ENCODE measurements at regions not wholly inside any gene's neighbourhood (a gene's known extent, or its start where the extent isn't known, plus 50 kb on each side); places are given as distances from the start of the nearest gene placed in this dataset.
"Not testable (repeated sequence)": the region's sequence is repeated elsewhere in the genome, so short reads cannot be mapped to it uniquely, and the experiment has no call there.

DNA sequence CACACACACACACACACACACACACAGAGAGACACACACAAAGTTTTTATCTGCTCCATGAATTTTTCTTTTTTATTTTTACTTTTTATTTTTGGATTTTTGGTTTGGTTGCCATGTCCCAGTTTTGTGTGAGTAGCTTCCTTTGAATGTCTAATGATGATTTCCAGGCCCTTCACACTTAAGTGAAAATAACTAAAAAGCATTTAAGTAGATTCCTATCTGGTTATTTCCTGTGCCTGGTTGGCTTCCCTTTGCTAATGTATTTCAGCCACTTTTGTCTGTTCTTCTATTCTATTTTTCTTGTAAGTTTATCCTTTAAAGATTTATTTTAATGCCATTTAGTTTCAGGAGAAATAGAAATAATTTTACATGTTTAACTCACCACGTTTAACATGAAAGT lies 755.4 kb downstream of the SLC6A15 start:
- Histone ChIP-seq H3K4me3 (ENCODE audit: low read depth, low read length) (no peak overlapping the region), H3K27ac (ENCODE audit: low read depth, low read length) (no peak overlapping the region), H3K9me3 (ENCODE audit: control insufficient read depth, insufficient read depth, low read length) (peaks cover 8% of the 10 kb centered on the region; the same call in 1 of the 2 replicates), H3K27me3 (ENCODE audit: control insufficient read depth, insufficient read depth, low read length) (no peaks in the 10 kb centered on the region)
- CTCF ChIA-PET, result no interaction called here
- POLR2A ChIA-PET, result no interaction called here
- TF ChIP-seq, protein P1, sequence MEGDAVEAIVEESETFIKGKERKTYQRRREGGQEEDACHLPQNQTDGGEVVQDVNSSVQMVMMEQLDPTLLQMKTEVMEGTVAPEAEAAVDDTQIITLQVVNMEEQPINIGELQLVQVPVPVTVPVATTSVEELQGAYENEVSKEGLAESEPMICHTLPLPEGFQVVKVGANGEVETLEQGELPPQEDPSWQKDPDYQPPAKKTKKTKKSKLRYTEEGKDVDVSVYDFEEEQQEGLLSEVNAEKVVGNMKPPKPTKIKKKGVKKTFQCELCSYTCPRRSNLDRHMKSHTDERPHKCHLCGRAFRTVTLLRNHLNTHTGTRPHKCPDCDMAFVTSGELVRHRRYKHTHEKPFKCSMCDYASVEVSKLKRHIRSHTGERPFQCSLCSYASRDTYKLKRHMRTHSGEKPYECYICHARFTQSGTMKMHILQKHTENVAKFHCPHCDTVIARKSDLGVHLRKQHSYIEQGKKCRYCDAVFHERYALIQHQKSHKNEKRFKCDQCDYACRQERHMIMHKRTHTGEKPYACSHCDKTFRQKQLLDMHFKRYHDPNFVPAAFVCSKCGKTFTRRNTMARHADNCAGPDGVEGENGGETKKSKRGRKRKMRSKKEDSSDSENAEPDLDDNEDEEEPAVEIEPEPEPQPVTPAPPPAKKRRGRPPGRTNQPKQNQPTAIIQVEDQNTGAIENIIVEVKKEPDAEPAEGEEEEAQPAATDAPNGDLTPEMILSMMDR (IDR thresholded peaks at IDR 0.05; ENCODE audit: low read depth, low read length), result no peak
- no peak for DNase-seq (ENCODE audit: low read depth, low spot score)

DNA sequence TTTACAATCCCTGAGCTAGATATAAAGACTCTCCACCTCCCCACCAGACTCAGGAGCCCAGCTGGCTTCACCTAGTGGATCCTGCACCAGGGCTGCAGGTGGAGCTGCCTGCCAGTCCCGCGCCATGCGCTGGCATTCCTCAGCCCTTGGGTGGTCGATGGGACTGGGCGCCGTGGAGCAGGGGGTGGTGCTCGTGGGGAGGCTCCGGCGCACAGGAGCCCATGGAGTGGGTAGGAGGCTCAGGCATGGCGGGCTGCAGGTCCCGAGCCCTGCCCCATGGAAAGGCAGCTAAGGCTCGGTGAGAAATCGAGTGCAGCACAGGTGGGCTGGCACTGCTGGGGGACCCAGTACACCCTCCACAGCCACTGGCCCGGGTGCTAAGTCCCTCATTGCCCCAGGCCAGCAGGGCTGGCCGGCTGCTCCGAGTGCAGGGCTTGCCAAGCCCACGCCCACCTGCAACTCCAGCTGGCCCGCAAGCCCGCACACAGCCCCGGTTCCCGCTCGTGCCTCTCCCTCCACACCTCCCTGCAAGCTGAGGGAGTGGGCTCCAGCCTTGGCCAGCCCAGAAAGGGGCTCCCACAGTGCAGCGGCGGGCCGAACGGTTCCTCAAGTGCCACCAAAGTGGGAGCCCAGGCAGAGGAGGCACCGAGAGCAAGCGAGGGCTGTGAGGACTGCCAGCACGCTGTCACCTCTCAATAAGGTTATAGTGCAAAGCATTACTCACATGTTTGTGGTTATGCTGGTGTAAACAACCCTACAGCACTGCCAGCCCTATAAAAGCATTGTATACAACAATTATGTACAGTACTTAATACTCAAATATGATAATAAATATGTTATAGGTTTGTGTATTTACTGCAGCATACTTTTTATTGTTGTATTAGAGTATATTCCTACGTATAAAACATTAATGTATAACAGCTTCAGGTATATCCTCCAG lies 757.3 kb downstream of the SLC6A15 start:
- CTCF ChIA-PET; DNase-seq (ENCODE audit: low read depth, low spot score); H3K27me3 ChIP-seq (ENCODE audit: control insufficient read depth, insufficient read depth, low read length); H3K4me3 ChIP-seq (ENCODE audit: low read depth, low read length); H3K27ac ChIP-seq (ENCODE audit: low read depth, low read length); H3K9me3 ChIP-seq (ENCODE audit: control insufficient read depth, insufficient read depth, low read length); POLR2A ChIA-PET: not testable (repeated sequence)

DNA sequence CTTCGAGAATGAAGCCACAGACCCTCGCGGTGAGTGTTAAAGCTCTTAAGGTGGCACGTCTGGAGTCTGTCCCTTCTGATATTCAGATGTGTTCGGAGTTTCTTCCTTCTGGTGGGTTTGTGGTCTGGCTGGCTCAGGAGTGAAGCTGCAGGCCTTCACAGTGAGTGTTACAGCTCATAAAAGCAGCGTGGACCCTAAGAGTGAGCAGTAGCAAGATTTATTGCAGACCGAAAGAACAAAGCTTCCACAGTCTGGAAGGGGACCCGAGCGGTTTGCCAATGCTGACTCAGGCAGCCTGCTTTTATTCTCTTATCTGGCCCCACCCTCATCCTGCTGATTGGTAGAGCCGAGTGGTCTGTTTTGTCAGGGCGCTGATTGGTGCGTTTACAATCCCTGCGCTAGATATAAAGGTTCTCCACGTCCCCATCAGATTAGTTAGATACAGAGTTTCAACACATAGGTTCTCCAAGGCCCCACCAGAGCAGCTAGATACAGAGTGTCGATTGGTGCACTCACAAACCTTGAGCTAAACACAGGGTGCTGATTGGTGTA lies 758.1 kb downstream of the SLC6A15 start:
- POLR2A ChIA-PET; H3K27me3 ChIP-seq (ENCODE audit: control insufficient read depth, insufficient read depth, low read length); H3K9me3 ChIP-seq (ENCODE audit: control insufficient read depth, insufficient read depth, low read length); H3K4me3 ChIP-seq (ENCODE audit: low read depth, low read length); DNase-seq (ENCODE audit: low read depth, low spot score); H3K27ac ChIP-seq (ENCODE audit: low read depth, low read length): not testable (repeated sequence)
- CTCF ChIA-PET, result interaction anchor here (1.0 kb wide), 1 partner anchor 343 kb away, joined by 3 read pairs; no protein-coding TSS in a partner anchor

DNA sequence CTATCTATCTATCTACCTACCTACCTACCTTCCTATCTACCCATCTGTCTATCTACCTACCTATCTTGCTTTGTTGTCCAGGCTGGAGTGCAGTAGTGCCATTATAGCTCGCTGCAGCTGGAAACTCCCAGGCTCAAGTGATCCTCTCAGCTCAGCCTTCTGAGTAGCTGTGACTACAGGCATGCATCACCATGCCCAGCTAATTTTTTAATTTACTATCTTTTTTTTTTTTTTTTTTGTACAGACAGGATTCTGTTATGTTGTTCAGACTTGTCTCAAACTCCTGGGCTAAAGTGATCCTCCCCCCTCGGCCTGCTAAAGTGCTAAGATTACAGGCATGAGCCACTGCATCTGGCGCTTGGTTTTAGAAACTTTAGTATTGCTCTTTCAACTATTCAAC lies 762.4 kb downstream of the SLC6A15 start:
- TF ChIP-seq, protein P1 (IDR thresholded peaks at IDR 0.05; ENCODE audit: low read depth, low read length), result no peak
- Histone ChIP-seq H3K27me3 (ENCODE audit: control insufficient read depth, insufficient read depth, low read length) (no peaks in the 10 kb centered on the region), H3K9me3 (ENCODE audit: control insufficient read depth, insufficient read depth, low read length) (peaks cover 12% of the 10 kb centered on the region), H3K4me3 (ENCODE audit: low read depth, low read length) (no peak overlapping the region), H3K27ac (ENCODE audit: low read depth, low read length) (no peak overlapping the region)
- DNase-seq (ENCODE audit: low read depth, low spot score), result no peak
- CTCF ChIA-PET, result interaction anchor here (0.7 kb wide), 1 partner anchor 11 kb away, joined by 3 read pairs; no protein-coding TSS in a partner anchor
- POLR2A ChIA-PET, result no interaction called here

DNA sequence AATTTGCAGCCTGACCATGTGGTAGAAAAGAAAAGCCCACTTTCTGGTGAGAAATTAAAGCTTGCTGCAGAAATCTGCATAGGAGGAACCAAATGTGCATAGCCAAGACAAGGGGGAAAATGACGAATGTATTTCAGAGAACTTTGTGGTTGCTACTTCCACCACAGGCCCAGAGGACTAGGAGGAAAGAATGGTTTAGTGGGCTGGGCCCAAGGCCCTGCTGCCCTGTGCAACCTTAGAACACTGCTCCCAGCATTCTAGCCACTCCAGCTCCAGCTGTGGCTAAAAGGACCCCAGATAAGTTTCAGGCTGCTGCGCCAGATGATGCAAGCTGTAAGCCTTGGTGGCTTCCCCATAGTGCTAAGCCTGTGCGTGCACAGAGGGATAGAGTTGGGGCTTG lies 764.3 kb downstream of the SLC6A15 start:
- H3K27ac ChIP-seq (ENCODE audit: low read depth, low read length), result no peak overlapping the region
- CTCF ChIA-PET, result no interaction called here
- TF ChIP-seq, protein P1 (IDR thresholded peaks at IDR 0.05; ENCODE audit: low read depth, low read length), result no peak
- H3K27me3 ChIP-seq (ENCODE audit: control insufficient read depth, insufficient read depth, low read length), result no peaks in the 10 kb centered on the region
- H3K4me3 ChIP-seq (ENCODE audit: low read depth, low read length), result no peak overlapping the region
- peaks cover 7% of the 10 kb centered on the region; the same call in 1 of the 2 replicates for H3K9me3 ChIP-seq (ENCODE audit: control insufficient read depth, insufficient read depth, low read length)
- no peak for DNase-seq (ENCODE audit: low read depth, low spot score)
- POLR2A ChIA-PET, result no interaction called here

DNA sequence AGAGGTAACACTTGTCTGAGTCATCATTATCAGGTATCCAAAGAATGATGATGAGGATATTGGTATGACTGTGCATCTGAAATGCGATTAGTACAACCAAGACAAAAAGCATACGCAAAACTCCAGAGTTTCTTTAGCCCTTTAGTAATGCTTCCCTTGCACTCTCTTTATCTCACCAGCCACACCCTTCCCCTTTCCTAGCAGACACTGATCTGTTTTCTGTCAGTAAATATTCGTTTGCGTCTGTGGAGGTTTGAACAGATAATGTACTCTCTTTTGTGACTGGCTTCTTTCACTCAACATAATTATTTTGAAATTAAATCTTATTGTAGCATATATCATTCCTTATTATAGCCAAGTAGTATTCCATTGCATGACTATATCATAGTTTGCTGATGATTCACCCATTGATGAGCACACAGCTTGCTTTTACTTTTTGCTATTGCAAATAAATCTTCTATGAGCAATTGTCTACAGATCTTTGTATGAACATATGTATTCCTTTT lies 775.7 kb downstream of the SLC6A15 start:
- TF ChIP-seq, protein P1 (IDR thresholded peaks at IDR 0.05; ENCODE audit: low read depth, low read length), result no peak
- H3K4me3 ChIP-seq (ENCODE audit: low read depth, low read length), result no peak overlapping the region
- no peaks in the 10 kb centered on the region for H3K27me3 ChIP-seq (ENCODE audit: control insufficient read depth, insufficient read depth, low read length)
- no peaks in the 10 kb centered on the region for H3K9me3 ChIP-seq (ENCODE audit: control insufficient read depth, insufficient read depth, low read length)
- ChIA-PET CTCF (no interaction called here), POLR2A (no interaction called here)
- H3K27ac ChIP-seq (ENCODE audit: low read depth, low read length), result no peak overlapping the region
- no peak for DNase-seq (ENCODE audit: low read depth, low spot score)

Data from AG04450 (cell line).